Hematopoietic multipotent progenitor cell treated with erythropoietin and hydrocortisone succinate and interleukin-3 and kit ligand, for 4 days (in vitro differentiated cells): ENCODE measurements at regions not wholly inside any gene's neighbourhood (a gene's known extent, or its start where the extent isn't known, plus 50 kb on each side); places are given as distances from the start of the nearest gene placed in this dataset.

Experiments
- DNase-seq: peaks from one replicate; pipeline ENCODE4 v3.0.0-alpha.2; 2015

- no peak for DNase-seq
Measured at GRCh38 chr5:173835131-173835530, 53.0 kb upstream of the CPEB4 start.

DNA sequence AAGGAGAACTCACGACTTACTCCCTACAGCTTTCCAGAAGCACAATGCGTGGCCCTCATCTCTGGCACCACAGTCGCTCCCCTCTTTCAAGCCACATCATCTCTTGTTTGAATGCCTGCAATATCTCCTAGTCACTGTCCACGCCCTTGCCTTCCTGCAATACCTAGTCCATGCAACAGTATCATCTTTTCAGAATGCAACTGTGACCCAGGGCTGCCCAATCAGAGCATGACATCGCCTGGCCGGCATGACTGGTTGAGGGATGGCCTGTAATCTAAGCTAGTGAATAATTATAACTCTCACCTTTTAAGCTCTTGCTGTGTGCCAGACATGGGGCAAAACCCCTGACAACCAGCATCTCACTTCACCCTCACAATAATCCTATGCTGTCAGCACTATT lies 52.5 kb upstream of the CPEB4 start:
- no peak for DNase-seq

DNA sequence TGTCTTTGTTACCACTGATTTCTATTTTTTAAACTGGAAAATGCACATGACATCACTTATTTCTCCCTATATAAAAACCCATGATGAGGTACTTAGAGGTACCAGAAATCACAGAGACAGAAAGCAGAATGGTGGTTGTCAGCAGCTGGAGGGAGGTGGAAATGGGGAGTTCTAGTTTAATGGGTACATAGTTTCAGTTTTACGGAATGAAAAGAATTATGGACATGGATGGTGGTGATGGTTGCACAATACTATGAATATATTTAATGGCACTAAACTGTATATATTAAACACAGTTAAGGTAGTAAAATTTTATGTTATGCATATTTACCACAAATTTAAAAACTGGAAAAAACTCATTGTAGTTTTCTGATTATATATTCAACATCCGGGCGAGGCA lies 50.5 kb upstream of the CPEB4 start:
- no peak for DNase-seq
